HTR-8/SVneo (cell line): ENCODE measurements at regions not wholly inside any gene's neighbourhood (a gene's known extent, or its start where the extent isn't known, plus 50 kb on each side); places are given as distances from the start of the nearest gene placed in this dataset.

Experiments
- DNase-seq: peaks from one replicate; pipeline ENCODE4 v3.0.0; 2011; ENCODE audit warnings: low spot score, mixed read lengths; ENCODE audit not compliant: insufficient read length
- FAIRE-seq: peaks from 2 replicates; lab custom pipeline; 2011; peaks lifted over from hg19 to GRCh38; lab: Jason Lieb, UNC

DNA sequence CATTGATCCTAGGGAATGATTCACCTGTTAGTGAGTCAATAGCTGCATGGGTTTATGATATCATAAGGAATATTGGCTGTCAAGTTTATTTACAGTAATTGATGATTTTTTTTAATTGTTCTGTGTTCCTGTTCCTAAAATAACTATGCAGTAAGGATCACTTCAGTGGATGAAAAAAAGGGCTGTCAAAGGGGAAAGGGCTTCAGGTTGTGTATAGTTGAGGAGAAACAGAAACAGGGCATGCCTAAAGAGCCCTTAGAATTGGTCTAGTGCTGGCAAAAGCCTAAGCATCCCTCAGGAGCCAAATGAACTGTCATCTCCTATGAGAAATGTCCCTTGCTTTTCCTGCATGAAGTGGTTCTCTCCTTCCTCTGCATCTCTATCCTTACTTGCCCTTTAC is 444.9 kb downstream of the RMST start:
- DNase-seq: no peak

DNA sequence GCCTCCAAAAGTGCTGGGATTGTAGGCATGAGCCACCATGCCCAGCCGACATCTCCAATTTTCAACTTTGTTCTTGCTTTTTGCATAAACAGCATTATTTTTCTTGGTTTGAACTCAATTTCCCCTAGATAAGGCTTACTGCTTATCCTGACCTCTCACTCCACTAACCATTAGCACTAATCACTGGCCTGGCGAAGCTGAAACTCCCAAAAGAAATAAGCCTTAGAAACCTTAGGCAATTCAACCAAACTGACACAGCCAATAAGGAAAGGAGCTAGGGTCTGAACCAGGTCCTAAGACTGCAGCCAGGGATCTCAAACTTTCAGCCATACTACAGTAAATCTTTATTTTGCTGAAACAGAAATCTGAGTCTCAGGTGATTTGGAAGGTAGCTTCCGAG is 448.0 kb downstream of the RMST start:
- DNase-seq: no peak
- FAIRE-seq: no peak

More for the DNA sequence above, 444.9 kb downstream of the RMST start:
- FAIRE-seq: no peak

DNA sequence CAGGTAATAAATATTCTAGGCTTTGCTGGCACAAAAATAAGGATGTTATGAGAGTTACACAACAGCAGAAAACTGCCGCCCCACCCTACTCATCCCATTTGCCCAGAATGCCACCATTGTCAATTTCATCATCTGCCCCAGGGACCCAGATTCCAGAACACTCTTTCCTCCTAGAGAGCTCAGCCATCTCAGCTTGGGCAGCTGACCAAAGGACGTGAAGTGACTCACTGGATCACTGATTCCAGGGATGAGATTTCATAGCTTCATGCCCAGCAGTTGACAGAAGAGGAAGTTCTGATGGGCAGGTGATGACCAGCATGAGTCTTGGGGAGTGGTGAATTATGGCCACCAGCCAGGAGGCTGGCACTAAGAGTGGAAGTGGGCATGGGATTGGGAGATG is 450.3 kb downstream of the RMST start:
- DNase-seq (no peak), FAIRE-seq (no peak)

DNA sequence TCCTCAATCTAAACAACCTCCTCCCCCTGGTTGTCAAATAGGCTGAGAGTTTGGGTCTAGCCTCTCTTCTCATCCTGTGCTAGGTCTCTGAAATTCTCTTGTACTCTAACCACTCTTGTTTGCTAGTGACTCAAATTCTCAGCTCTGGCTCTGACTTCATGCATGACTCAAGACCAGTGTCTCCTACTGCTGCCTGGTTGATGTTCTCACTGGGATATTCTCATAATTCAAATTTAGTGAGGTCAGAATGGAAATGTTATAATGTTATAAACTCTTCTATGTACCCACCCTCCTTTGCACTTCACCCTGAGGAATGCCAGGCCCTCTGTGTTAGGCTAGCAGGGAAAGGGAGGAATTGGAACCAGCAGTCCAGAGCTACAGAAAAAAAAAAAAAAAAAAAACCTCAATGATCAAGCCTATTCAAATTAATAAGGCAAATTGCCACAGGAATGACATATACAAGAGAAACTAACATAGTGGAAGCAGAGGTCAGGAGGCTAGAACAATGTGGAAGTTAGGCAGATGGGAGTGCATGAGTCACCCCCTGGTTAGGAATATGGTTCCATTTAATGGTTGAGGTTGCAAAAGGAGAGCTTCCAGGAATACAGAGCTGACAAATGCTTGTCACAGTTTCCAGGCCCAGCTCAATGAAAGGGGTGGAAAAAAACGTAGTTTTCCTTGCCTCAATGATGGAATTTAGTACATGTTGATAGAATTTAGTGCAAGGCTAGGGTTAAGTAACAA is 459.5 kb downstream of the RMST start:
- no peak for FAIRE-seq
- DNase-seq: peak; percentile 9

DNA sequence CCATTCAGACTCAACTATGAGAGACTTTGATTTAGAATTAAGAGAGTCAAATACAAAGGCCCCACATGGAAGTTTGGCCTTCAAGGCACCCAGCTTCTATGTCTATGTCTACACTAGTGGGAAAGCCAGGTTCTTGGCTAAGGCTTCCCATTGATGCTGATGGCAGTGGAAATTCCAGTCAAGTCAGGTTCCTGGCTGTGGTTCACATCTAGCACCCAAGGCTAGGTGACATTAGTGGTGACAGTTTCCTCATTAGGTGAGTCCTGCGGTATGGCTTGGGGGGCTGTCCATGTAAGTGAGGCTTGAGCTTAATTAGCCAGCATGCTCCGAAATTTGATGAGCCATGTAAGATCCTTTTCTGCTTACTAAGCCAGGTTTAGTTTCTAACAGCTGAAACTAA is 460.9 kb downstream of the RMST start:
- DNase-seq (no peak), FAIRE-seq (no peak)

DNA sequence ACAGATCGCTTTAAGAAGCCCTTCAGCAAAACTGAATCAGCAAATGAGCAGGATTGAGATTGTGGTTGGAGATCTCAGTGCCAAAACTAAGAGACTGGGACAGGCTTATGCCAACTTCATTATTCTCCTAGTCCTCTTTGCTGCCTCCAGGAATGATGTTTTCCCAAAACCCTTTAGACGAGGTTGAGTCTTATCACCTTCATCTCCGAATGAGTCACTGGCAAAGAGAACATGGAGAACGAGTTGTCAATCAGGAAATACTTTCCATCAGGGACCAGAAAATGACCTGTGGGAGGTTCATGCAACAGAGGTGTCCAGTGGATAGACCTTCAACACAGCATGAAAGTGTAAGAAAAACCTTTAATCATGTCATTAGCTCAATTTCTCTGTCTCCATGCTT is 461.5 kb downstream of the RMST start:
- FAIRE-seq (no peak), DNase-seq (no peak)

DNA sequence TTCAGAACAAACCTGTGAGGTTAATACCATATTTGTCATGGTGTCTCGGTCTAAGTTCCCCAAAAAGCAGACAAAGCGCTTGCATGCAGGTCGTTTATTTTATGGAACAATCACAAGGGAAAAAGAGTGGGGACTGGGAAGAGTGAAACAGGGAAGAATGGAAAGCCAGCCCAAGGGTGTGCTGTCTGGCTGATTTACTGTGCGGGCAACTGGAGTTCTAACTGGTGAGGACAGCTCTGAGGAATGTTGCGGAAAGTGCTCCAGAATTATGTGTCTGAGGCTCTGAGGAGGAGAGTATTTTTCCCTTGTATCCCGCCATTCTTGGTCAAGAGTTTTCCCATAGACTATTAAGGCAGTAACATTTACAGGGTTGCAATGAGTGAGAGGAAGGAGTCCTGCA is 465.4 kb downstream of the RMST start:
- FAIRE-seq (no peak), DNase-seq (no peak)

DNA sequence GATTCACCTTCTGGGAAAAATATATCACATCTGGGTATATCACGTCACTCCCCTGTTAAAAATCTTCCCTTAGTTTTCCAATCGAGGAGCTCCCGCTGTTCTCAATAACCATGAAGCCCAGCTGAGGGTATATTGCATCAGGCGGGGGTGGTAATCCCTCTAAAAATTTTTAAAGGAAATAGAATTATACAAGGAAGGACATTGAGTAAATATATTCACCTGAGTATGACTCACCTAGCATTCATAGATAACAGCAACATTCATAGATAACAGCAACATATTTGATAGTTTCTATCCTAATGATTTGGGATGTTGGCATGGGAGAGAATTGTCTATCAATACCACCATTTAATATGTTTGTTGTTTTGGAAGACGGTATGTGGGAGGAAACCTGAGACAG is 473.6 kb downstream of the RMST start:
- FAIRE-seq (no peak), DNase-seq (no peak)

DNA sequence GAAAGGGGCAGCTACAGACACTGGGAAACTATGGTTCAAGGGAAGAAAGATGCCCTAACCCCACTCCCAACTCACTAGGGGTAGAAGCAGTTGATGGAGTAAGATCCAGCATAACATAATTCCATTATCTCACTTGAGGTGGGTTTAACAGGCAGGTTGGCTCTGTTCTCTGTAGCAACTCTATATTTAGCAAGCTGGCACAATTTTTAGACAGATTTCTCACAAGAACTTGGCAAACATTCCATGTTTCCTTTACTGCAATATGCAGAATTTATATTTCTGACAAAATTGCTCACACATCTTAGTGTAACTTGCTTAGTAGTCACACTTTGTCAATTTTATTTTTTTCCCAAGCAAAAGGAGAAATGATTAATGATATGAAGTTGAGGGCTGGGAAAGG is 475.4 kb downstream of the RMST start:
- DNase-seq (no peak), FAIRE-seq (no peak)

DNA sequence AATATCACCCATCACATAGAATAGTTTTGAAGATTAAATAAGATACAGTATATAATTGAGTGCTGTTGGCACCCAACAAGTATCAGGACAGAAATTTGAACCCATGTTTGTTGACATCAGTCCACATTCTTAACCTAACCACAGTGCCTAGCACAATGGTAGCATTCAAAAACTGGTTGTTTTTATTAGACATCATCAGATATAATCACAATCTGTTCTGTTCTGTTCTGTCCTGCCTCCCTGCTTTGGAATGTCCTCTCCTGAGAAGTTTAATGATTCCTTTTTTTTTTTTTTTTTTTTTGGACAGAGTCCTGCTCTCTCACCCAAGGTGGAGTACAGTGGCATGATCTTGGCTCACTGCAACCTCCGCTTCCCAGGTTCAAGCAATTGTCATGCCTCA is 476.6 kb downstream of the RMST start:
- DNase-seq: no peak
- no peak for FAIRE-seq

DNA sequence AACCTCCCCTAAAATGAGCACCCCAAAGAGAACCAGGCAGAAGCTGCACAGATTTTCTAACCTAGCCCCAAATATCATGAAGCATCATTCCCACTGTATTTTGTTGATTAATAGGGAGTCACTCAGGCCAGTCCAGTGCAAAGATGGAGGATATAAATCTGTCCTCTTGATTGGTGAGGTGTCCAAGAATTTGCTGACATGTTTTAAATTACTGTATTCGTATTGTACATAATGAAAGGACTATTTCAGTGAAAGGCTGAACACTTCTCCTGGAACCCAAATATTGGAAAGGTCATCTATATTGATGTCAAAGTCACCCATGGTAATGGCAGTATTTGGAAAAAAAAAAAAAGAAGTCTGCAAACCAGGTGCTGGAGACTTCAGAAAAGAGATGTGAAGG is 477.5 kb downstream of the RMST start:
- FAIRE-seq: no peak

DNA sequence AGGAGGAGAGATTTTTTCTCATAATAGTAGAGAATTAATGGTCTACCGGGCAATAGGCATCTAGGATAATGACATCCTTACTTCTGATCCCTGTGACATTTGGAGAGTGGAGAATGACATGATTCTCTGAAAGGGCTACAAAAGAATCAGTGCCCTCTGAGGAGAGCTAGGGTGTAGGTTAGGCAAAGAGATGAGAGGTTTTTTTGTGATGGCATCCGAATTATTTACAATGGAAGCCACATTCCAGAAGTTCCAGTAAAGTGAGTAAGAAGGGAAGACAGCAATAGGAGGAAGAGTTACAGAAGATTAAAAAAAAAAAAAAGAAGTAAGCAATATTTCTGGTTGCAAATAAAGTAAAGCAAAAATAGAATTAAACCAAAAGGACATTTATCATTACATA is 478.0 kb downstream of the RMST start:
- peak; percentile 10 for DNase-seq
- no peak for FAIRE-seq

More for the DNA sequence above, 477.5 kb downstream of the RMST start:
- no peak for DNase-seq

DNA sequence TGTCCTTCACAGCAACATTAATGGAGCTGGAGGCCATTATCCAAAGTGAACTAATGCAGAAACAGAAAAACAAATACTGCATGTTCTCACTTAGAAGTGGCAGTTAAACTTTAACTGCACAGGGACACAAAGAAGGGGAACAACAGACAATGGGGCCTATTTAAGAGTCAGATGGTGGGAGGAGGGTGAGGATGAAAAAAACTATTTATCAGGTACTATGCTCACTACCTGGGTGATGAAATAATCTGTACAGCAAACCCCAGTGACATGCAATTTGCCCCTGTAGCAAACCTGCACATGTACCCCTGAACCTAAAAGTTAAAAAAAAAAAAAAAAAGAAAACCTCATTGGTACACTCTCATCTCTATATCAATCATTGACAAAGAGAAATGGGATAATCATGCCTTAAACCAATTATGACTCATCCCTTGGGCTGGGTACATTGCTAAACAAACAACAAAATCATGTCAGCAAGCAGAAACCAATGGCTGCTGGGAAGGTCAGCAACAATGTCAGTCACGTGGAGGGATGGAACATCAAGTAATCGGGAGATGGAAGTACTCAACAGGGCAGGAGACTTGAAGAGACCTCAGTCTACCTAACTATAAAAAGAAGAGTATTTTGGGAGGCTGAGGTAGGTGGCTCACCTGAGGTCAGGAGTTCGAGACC is 479.2 kb downstream of the RMST start:
- no peak for FAIRE-seq

DNA sequence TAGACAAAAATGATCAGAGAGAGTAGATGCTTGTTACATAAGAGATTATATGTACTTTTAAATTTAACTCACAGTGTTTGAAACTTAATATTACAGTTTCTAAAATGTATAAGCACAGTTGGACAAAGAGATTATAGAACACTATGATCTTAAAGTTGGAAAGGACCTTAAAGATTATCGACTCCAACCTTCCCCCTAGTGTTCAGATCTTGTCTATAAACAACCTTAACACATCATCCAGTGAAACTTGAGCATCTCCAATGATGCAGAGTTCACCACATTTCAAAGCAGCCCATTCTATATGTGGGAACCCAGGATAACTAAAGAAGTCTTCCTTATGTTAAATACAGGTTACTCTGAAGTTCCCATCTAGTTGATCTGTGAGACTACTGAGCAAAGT is 480.8 kb downstream of the RMST start:
- DNase-seq: no peak
- FAIRE-seq: no peak

More for the DNA sequence above, 479.2 kb downstream of the RMST start:
- DNase-seq: no peak

DNA sequence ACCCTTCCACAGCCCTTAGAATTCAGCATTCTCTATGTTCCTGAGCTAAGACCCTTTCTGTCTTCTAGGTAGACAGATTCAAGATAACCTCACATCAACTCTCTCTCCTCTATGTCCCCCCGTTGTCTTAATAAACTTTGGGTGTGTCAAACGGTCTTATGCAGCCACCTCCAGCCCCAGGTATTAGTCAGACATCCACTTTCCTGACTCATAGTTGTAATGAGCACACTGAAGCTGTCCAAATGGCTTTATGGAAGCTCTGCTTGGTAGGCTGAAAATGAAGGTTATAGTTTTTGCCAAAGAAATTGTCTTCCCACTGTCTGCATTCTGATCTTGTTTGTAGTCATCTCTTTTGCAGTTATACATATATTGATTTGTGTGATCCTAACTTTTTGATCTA is 482.0 kb downstream of the RMST start:
- FAIRE-seq (no peak), DNase-seq (no peak)

DNA sequence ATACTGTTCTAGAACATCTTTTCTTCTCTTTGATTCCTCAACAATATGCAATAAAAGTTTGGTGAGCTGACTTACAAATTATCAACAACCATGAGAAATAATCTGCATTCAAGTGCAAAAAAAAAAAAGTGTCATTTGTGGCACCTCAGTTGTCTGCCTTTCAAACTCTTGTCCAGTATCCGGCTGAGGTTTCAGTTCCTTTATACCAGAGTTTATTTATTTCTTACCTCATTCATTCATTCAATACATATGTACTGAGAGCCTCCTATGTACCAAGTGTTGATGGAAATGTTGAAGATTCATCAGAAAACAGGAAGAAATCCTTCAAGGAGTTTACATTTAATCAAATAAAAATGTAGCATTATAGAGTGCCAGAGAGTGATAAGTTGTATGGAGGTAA is 484.1 kb downstream of the RMST start:
- no peak for FAIRE-seq
- no peak for DNase-seq

DNA sequence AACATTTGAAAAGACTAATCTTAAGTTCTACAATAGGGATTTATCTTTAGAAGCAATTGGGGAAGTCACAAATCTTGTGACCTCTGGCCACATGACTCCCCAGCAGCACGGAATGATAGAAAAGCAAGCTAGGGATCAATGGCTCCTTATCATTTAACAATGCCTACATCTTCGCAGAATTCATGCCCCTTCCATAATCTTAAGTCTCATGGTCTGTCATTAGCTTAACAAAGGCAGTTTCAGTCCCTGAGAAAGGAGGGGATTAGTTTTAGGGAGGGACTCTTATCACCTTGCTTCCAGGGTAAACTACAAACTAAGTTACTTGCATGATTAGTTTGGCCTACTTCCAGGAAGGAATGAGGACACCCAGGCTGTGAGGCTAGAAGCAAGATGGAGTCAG is 486.0 kb downstream of the RMST start:
- no peak for DNase-seq
- no peak for FAIRE-seq

DNA sequence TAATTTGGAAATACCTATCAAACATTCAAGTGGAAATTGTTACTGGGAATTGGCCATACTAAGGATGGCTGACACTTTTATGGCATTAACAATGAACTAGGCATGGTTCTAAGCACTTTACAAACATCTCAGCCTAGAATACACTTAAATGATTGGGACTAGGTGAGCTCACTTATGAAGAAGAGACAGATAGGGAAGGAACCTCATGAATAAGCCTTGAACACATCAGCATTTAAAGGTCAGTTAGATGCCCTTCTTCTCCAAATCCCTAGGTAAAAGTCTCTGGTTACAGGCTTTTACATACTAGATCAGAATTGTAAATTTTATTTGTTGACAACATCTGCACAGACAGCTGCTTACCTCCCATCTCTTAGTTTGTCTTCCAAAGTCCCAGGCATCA is 488.6 kb downstream of the RMST start:
- no peak for DNase-seq
- no peak for FAIRE-seq

DNA sequence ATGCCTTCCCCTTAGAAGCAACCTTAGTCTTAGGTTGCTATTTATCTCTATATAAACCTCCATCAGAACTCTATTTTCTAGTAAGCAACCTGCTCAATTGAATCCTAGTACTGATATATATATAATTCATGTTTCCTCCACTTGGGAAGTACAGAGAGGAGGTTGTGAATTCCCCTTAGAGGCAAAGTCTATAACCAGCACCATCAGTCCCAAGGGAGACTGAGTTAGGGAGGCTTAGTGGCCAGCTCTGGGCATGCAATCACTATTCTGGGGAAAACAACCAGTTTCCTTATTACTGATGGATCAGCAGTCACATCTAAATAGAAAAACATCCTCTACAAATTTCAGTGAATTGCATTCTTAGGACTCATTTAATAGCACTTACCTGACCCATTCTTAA is 489.1 kb downstream of the RMST start:
- FAIRE-seq: no peak
- DNase-seq: no peak

DNA sequence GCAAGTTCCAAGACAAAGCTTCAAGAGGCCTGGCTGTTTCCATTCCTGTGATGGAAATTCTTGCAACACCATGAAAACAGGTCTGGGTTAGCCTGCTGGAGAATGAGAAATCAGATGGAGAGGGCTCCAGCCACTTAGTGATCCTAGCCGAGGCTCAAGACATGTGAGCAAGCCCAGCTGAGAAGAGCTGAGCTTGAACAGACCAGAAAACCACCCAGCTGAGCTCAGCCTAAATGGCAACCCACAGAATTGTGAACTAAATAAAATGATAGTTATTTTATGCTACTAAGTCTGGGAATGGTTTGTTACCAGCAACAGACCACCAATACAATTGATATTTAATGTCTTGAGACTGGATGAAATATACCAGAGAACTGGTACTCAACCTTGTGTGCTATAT is 494.5 kb downstream of the RMST start:
- no peak for FAIRE-seq
- DNase-seq: no peak

DNA sequence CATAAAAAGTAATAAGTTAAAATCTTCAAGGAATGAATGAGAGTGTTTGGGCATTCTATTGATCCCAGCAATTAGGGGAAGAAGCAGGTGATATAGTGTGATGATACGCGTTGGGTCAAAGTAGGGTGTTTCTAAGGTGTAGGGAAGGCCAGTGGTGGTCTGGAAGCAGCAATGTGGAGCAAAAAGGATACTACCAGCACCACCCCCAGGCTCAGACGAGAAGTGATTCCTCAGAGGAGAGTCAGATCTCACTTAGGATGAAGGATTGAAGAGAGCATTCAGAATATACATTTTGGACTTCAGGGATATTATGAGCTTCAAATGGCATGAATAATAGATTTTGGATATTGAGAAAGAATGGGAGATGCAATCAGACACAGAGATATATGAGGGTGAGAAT is 497.6 kb downstream of the RMST start:
- FAIRE-seq (no peak), DNase-seq (no peak)
